HG03135 (cell line): ENCODE measurements at regions not wholly inside any gene's neighbourhood (a gene's known extent, or its start where the extent isn't known, plus 50 kb on each side); places are given as distances from the start of the nearest gene placed in this dataset.
"Not testable (repeated sequence)": the region's sequence is repeated elsewhere in the genome, so short reads cannot be mapped to it uniquely, and the experiment has no call there.

Experiments
- ATAC-seq: cut with Tn5 transposase; IDR thresholded peaks from one replicate; pipeline ENCODE4 v1.9.1; 2021; ENCODE audit warnings: mild to moderate bottlenecking, moderate library complexity; ENCODE audit not compliant: unreplicated experiment

- ATAC-seq, result no peak
Observed at GRCh38 chr21:27339902-27340301, 373.0 kb upstream of the ADAMTS5 start.

- ATAC-seq, result not testable (repeated sequence)
Observed at GRCh38 chr21:27338007-27338406, 371.1 kb upstream of the ADAMTS5 start.

- no peak for ATAC-seq
Observed at GRCh38 chr21:27333096-27333495, 366.2 kb upstream of the ADAMTS5 start.

GRCh38 chr21:27329255-27329851, 362.5 kb upstream of the ADAMTS5 start:
- ATAC-seq, result no peak

- ATAC-seq, result no peak
Observed at GRCh38 chr21:27326301-27326700, 359.4 kb upstream of the ADAMTS5 start.

GRCh38 chr21:27323331-27323730, 356.4 kb upstream of the ADAMTS5 start:
- ATAC-seq, result no peak

- no peak for ATAC-seq
Observed at GRCh38 chr21:27321791-27322190, 354.9 kb upstream of the ADAMTS5 start.

- no peak for ATAC-seq
Observed at GRCh38 chr21:27320868-27321267, 354.0 kb upstream of the ADAMTS5 start.

GRCh38 chr21:27317601-27318000, 350.7 kb upstream of the ADAMTS5 start:
- ATAC-seq, result not testable (repeated sequence)

- ATAC-seq, result no peak
Observed at GRCh38 chr21:27315373-27315772, 348.5 kb upstream of the ADAMTS5 start.

GRCh38 chr21:27314131-27314530, 347.2 kb upstream of the ADAMTS5 start:
- ATAC-seq, result no peak

- ATAC-seq, result no peak
Observed at GRCh38 chr21:27306791-27307775, 340.2 kb upstream of the ADAMTS5 start.

GRCh38 chr21:27306206-27306605, 339.3 kb upstream of the ADAMTS5 start:
- ATAC-seq, result no peak

GRCh38 chr21:27301220-27301619, 334.3 kb upstream of the ADAMTS5 start:
- no peak for ATAC-seq

- ATAC-seq, result no peak
Observed at GRCh38 chr21:27300770-27301169, 333.9 kb upstream of the ADAMTS5 start.

- no peak for ATAC-seq
Observed at GRCh38 chr21:27298465-27298864, 331.6 kb upstream of the ADAMTS5 start.

GRCh38 chr21:27293239-27293638, 326.4 kb upstream of the ADAMTS5 start:
- no peak for ATAC-seq

GRCh38 chr21:27292783-27293182, 325.9 kb upstream of the ADAMTS5 start:
- no peak for ATAC-seq

GRCh38 chr21:27292229-27292628, 325.3 kb upstream of the ADAMTS5 start:
- ATAC-seq, result no peak

GRCh38 chr21:27291006-27291405, 324.1 kb upstream of the ADAMTS5 start:
- ATAC-seq, result no peak

- no peak for ATAC-seq
Observed at GRCh38 chr21:27290028-27290427, 323.1 kb upstream of the ADAMTS5 start.

- ATAC-seq, result no peak
Observed at GRCh38 chr21:27286760-27287159, 319.9 kb upstream of the ADAMTS5 start.
